ENCODE measurements at regions not wholly inside any gene's neighbourhood (a gene's known extent, or its start where the extent isn't known, plus 50 kb on each side); places are given as distances from the start of the nearest gene placed in this dataset.

DNA sequence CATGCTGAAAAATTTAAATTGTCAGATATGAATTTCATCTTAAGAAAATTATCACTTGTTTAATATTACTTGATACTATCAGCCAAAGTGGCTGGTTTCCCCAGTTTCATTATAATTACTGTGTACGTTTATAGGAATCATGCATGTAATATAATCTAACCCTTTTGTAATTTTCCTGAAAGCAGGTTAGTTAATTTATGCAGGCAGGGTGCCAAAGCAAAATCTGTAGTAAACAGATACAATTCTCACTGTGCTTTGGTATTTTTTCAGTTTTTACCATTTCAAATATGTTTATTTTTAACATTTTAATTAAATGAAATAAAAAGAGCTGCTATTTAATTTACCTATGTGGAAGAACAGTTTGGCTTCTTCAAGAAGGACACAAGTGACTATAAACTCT lies 1227.5 kb upstream of the MIR17HG start:
- no peak for TF ChIP-seq GATA2 (IDR thresholded peaks at IDR 0.05; ENCODE audit: low read depth, low read length)
- TF ChIP-seq GATA3 (IDR thresholded peaks at IDR 0.05; ENCODE audit: low read depth, low read length), result no peak

All from SH-SY5Y (cell line).